HFF-Myc (cell line): ENCODE measurements at regions not wholly inside any gene's neighbourhood (a gene's known extent, or its start where the extent isn't known, plus 50 kb on each side); places are given as distances from the start of the nearest gene placed in this dataset.

Experiments used
- DNase-seq: peaks from one replicate; pipeline ENCODE4 v3.0.0-alpha.2; 2011; ENCODE audit warnings: low read depth; ENCODE audit errors: extremely low read depth
- H3K4me3 ChIP-seq: replicated peaks from 2 replicates; pipeline ENCODE4 v1.5.1; 2011; ENCODE audit warnings: low read depth, mild to moderate bottlenecking, control low read depth, low read length
- TF ChIP-seq, protein P1 (sequence below): IDR thresholded peaks from 2 replicates; pipeline ENCODE4 v1.5.1; 2012; ENCODE audit warnings: mild to moderate bottlenecking, low read depth, low read length, control low read depth; ENCODE audit errors: missing control alignments

DNA sequence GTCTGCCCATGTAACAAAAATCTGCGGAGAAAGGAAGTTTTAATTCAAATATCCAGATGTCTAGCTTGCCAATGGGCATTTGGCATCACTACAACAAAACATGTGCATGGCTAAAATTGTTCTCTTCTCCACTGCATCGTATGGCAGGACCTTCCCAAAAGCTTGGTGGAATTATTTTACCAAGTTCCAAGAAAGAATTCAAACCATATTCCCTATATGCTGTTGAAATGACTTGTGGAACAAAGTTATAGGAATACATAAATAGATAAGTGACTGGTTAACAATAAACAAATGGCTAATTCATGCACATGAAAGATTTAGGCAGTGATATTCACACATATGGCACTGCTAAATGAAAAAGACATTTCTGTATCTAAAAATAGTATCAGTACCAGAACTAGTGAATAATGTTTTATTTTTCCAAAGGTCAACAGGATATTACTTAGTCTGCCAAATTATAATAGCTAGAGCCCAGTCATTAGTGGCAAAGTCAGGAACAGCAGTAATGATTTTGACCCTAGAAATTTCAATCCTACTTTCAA lies 425.4 kb upstream of the VRK2 start:
- no peak for DNase-seq
- TF ChIP-seq, protein P1, sequence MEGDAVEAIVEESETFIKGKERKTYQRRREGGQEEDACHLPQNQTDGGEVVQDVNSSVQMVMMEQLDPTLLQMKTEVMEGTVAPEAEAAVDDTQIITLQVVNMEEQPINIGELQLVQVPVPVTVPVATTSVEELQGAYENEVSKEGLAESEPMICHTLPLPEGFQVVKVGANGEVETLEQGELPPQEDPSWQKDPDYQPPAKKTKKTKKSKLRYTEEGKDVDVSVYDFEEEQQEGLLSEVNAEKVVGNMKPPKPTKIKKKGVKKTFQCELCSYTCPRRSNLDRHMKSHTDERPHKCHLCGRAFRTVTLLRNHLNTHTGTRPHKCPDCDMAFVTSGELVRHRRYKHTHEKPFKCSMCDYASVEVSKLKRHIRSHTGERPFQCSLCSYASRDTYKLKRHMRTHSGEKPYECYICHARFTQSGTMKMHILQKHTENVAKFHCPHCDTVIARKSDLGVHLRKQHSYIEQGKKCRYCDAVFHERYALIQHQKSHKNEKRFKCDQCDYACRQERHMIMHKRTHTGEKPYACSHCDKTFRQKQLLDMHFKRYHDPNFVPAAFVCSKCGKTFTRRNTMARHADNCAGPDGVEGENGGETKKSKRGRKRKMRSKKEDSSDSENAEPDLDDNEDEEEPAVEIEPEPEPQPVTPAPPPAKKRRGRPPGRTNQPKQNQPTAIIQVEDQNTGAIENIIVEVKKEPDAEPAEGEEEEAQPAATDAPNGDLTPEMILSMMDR: no peak
- H3K4me3 ChIP-seq: no peak overlapping the region

DNA sequence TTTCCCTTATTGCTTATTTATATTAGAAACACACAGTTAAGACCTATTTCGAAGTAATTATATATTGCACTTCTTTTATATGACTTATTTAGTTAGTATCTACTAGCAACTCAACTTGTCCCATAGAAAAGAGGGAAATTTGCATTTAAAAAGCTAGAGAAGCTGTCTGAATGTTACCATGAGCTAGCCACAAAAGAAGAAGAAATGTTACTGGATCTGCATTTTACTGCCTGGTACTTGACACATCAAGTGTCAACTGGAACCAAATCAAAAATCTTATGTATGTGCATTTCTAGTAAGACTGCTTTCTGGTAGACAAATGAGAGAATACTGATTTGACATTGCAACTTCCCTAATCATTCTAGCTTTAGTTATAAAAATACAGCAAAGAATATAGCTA lies 424.6 kb upstream of the VRK2 start:
- TF ChIP-seq, protein P1: no peak
- H3K4me3 ChIP-seq: no peak overlapping the region
- DNase-seq: no peak

DNA sequence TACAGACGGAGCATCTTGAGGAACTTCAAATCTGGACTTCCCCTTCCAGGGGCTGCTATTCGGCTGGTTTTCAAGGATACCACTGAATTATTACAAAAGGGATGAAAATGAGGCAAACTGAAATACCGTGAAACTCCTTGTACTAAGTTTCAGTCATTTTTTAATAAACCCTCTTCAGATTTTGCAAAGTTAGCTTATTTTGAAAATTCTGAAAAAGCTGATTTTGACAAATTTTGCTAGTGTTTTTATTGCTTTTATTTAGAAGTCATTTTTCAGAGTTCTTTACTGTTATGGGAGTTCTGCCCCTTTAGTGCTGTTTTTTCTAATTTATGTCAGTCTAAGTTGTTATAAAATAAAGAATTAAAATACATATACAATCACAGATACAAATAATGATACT lies 390.4 kb upstream of the VRK2 start:
- DNase-seq: no peak
- TF ChIP-seq, protein P1: no peak
- H3K4me3 ChIP-seq: no peak overlapping the region

DNA sequence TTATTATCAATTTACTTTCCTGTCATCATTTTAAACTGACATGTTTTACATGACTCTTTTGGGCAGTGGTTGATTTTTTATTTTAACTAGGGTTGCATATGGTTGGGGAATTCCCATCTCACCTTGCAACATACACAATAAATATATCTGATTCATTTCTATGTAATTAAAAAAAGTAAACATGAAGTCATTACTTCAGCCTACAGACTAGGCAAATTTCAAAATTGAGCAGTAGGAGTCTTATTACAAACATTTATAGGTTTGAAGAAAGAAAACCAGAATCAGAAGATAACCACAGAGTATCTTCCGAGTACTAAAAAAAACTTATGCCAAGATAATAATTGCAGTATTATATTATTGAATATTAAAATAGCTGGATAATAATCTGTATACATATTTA lies 377.0 kb upstream of the VRK2 start:
- no peak overlapping the region for H3K4me3 ChIP-seq
- DNase-seq: no peak
- TF ChIP-seq, protein P1: no peak

DNA sequence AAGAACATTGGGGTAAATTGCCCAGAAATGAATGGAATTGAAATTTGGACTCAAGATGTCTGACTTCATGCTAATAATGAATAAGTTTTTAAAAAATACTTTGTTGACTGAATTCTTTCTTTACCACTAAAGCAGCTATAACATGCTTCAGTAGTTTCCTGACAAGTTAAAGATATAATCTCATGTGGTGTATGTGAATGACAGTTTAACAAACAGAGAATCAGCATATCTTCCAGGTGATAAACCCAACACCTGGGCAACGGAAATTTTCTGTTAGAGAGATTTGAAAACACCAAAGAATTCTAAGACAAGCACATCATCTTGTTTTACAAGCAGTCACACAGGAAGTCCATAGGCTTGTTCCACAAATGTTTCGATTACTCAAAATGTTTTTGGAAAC lies 372.6 kb upstream of the VRK2 start:
- H3K4me3 ChIP-seq: no peak overlapping the region
- TF ChIP-seq, protein P1: no peak
- no peak for DNase-seq

DNA sequence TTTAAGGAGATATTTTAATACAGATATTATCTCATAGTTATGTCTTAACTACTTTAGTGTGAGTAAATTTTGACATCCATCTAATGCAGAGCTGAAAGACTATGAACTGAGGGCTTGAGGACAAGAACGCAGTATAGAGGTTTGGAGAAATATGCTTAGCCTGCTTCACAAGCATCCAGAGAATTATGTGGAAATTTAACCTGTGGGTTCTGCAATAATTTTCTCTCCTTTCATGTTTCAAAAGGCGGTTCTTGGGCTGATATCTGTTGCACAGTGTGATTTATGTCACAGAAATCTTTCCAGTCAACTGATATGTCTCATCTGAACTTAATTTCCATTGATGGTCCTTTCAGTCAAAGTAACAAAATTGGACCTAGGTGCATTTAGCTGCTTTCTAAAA lies 371.9 kb upstream of the VRK2 start:
- no peak for DNase-seq
- H3K4me3 ChIP-seq: no peak overlapping the region
- TF ChIP-seq, protein P1: no peak

DNA sequence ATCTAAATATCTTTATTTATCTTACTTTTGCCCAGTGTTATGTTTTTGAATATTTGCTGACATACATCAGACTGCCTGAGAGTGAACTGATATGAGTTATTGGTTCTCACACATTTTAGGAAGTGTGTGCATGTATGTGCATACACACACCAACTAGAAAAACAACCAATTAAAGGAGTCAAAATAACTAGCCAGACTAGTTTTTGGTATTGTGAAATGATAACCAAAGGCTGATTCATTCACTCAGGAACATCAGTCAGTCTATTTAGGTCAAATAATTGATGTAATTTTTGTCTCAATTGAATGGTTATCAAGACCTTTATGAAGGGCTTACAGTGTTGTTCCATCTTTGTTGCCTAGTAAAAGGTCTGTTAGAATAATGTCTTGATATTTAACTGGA lies 369.3 kb upstream of the VRK2 start:
- no peak overlapping the region for H3K4me3 ChIP-seq
- no peak for DNase-seq
- TF ChIP-seq, protein P1: no peak
